ENCODE measurements at regions not wholly inside any gene's neighbourhood (a gene's known extent, or its start where the extent isn't known, plus 50 kb on each side); places are given as distances from the start of the nearest gene placed in this dataset.
"Not testable (repeated sequence)": the region's sequence is repeated elsewhere in the genome, so short reads cannot be mapped to it uniquely, and the experiment has no call there.

DNA sequence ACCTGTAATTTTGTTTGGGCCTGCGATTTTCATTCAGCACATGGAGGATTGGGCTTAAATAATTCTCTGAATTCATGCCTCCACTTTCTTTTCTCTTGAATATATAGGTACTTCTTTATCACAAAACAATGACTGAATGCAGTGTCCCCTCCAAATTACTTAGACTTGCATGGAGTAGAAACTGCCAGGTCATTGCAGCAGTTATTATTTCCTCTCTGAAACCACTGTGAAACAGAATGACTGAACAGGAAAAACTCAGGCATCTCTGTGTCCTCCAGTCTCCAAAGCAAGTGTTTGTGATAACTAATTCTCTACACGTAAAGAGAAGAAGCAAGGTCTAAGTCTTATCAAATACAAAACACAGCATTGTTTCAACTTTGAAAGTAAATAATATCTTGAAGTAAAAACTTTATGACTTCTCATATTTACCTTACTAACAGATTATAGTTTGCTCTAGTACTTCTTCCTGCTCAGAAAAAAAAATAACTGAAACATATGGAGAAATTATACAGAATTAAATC lies 144.5 kb upstream of the DIAPH2 start:
- DNase-seq = peak; percentile 26

- not testable (repeated sequence) for DNase-seq
Observed at GRCh38 chrX:96546281-96546680, 138.4 kb upstream of the DIAPH2 start.

- no peak for DNase-seq
Observed at GRCh38 chrX:96551322-96551872, 133.2 kb upstream of the DIAPH2 start.

DNA sequence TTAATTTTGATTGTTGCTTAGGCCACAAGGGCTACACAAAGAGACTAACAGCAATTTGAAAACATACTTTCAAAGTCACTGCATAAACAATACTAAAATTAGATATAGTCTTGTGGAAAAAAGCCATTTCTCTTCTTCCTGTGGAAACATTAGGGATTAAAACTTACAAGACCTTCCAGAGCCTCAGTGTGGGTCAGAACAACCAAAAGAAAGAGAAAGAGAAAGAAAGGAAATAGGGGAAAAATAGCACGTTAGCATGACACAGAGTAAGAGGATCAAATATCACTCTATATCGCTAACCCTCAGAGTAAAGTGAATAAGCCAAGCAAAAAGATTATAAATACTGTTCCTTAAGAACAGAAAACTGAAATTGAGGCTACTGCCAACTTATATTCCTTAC lies 127.8 kb upstream of the DIAPH2 start:
- no peak for DNase-seq

DNA sequence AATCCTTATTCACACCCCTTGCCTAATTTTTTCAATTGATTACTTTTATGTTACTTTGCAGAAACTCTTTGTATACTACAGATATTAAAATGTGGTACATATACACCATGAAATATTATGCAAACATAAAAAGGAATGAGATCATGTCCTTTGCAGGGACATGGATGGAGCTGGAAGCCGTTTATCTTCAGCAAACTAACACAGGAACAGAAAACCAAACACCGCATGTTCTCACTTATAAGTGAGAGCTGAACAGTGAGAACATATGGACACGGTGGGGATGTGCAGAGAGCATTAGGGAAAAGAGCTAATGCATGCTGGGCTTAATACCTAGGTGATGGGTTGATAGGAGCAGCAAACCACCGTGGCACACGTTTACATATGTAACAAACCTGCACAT lies 123.5 kb upstream of the DIAPH2 start:
- DNase-seq = not testable (repeated sequence)

GRCh38 chrX:96563646-96564045 lies 121.0 kb upstream of the DIAPH2 start:
- DNase-seq = no peak

GRCh38 chrX:96564595-96564994 lies 120.0 kb upstream of the DIAPH2 start:
- no peak for DNase-seq

GRCh38 chrX:96566878-96567277 lies 117.8 kb upstream of the DIAPH2 start:
- no peak for DNase-seq

DNA sequence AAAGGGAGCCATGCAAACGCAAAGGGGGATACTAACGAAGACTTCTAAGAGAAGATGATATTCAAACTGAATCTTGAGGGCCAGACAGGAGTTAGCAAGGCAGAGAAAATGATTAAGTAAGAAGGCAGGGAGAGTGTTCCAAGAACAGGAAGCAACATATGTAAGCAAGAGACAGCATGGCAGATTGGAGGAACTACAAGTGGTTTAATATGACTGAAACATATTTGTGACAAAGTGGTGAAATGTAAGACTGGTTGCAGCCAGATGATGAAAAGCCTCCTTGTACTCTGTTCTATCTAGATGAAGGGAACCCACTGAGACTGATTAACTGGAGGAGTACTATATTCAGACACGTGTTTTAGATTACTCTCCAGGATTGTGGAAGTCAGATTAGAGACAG lies 116.6 kb upstream of the DIAPH2 start:
- DNase-seq = peak; percentile 5

DNA sequence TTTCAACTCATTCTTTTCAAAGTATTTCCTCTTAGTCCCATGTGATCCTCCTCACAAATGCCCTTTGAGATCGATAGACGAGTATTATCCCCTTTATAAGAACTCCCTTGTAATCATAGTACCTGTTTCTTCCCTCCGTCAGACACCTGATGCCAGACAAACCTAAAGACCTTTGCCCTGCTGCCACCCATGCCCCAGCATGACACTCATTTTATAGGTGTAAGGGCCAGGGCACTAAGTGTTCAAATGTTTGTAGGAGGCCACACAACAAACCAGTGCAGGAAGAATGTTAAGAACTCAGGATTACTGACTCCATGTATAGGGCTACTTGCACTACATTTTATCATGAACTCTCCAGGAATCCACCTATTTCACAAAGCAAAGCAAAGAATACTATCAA lies 115.6 kb upstream of the DIAPH2 start:
- no peak for DNase-seq

DNA sequence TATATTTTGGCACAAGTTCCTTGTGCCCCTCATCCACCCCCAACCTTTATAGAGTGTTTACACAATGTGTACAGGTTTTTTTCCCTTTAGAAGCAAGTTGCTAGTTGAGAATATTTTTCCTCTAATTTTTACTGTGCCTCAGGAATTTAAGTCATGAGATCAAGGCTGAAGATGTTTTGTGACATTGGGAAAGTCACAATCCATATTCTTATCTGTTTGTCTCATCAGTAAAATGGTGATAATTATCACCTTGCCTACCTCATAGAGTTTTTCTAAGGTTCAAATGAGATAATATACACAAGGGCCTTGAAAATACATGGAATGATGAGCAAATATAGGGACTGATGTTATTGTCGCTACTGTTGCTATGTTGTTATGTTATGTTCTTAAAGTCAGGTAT lies 109.6 kb upstream of the DIAPH2 start:
- no peak for DNase-seq

GRCh38 chrX:96576368-96576767 lies 108.3 kb upstream of the DIAPH2 start:
- no peak for DNase-seq

DNA sequence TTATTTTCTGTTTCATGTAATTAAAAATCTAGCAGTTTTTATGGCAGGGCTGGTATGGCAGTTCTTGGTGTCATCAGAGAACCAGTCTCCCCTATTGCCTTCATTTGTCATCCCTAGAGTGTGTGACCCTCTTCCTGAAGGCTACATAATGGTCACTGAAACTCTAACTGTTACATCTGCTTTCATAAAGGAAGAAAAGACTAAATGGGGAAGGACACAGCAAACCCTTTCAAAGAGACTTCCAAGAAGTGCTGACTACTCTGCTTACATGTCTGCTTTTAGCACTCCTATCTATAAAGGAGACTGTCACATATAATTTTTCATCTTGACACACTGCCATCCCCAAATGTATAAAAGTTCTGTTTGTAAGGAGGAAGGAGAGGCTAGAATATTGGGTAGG lies 105.9 kb upstream of the DIAPH2 start:
- no peak for DNase-seq

GRCh38 chrX:96579252-96579651 lies 105.4 kb upstream of the DIAPH2 start:
- DNase-seq = no peak

GRCh38 chrX:96590403-96590802 lies 94.2 kb upstream of the DIAPH2 start:
- DNase-seq = no peak

DNA sequence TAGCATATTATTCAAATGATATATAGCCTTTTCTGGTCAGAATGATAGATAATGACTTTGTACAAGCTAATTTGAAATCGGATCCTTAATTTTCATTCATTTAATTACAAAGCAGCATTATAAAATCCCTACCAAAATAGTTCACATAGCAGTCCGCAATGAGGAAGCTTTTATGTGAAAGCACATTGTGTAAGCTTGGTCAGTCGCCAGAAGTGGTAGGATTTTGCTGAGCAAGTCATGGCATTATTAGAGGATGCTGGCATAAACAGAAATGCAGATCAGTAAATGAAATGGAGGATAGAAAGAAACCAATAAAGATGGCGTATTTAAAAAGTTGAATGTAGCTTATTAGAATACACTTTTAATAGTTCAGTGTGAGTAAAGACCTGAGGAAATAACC lies 93.2 kb upstream of the DIAPH2 start:
- peak; percentile 1 for DNase-seq

DNA sequence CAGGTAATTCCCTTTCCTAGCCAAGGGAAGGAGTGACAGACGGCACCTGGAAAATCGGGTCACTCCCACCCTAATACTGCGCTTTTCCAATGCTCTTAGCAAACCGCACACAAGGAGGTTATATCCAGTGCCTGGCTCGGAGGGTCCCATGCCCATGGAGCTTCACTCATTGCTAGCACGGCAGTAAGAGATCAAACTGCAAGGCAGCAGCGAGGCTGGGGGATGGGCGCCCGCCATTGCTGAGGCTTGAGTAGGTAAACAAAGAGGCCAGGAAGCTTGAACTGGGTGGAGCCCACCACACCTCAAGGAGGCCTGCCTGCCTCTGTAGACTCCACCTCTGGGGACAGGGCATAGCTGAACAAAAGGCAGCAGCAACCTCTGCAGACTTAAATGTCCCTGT lies 86.8 kb upstream of the DIAPH2 start:
- not testable (repeated sequence) for DNase-seq

DNA sequence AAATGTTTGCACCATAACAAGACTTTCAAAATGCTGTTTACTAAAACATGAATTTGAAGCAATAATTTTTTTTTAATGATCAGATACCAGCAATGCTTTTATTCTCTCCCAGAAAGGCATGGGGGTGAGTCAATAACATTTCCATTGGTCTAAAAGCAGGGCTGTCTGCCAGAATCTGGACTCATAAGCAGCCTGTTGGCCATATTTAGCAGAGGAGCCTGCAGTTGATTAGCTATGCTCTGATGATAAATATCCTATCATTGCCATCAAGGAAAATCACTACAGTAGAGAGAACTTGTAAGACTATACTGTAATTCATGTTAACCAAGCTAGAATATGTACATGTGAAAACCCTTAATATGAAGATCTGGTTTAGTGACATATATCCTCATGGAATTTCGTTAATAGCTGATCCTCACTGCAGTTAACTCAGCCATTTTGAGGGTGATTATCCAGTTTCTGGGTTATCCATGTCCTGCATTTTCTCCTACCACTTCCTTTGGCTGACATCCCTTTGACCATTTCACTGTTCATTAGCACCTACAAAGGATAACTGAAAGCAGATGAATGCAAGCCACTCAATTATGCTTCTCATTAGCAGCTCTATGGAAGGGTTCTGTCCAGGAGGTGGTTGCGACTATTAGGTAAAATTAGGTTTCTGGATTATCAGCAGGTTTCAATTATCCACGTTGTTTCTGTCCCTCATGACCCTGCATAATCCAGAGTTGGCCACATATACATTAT lies 72.9 kb upstream of the DIAPH2 start:
- no peak for DNase-seq

GRCh38 chrX:96615448-96615847 lies 69.2 kb upstream of the DIAPH2 start:
- no peak for DNase-seq

GRCh38 chrX:96619588-96619987 lies 65.1 kb upstream of the DIAPH2 start:
- no peak for DNase-seq

DNA sequence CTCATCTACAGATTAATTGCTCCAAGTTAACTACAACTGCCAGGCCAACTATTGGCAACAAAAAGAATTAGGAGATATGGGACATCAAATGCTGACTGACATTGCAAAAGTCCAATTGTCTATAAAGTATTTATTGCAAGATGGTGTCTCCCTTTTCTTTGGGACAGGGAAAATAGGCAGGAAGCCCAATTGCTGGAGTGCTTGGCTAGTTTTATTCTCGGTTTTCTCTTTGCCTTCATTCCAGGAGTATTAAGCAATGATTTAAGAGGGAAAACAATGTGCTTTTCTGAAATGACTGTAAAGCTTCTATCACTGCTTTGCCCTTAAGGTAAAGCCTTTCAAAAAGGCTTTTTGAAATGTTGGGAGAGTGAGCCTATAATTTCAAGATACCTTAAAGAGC lies 62.8 kb upstream of the DIAPH2 start:
- no peak for DNase-seq
